Lung (tissue), 11 donors: ENCODE measurements at regions not wholly inside any gene's neighbourhood (a gene's known extent, or its start where the extent isn't known, plus 50 kb on each side); places are given as distances from the start of the nearest gene placed in this dataset.

Experiments
- ATAC-seq: fragments of 200-7000 bp; cut with Tn5 transposase; one replicate; pipeline ENCODE4 v1.9.1; 2020; ENCODE audit warnings: moderate number of reproducible peaks; ENCODE audit not compliant: insufficient read depth, low FRiP score
- DNase-seq, 3 donors: peaks; one replicate each; pipeline ENCODE4 v3.0.0-alpha.2; 2013 to 2017
- H3K27ac ChIP-seq, 2 donors: one replicate each; pipeline ENCODE4 v1.5.1; 2013; ENCODE audit warnings: mild to moderate bottlenecking in 2 of 2, moderate library complexity in 2 of 2, control low read depth in 1 of 2, inconsistent platforms in 1 of 2, low read depth in 1 of 2, low read length in 1 of 2
- H3K27me3 ChIP-seq, 3 donors: one replicate each; pipeline ENCODE4 v1.5.1; 2013; ENCODE audit warnings: low read length in 2 of 3; ENCODE audit not compliant: control insufficient read depth in 3 of 3, insufficient read depth in 3 of 3
- H3K36me3 ChIP-seq, 4 donors: one replicate each; pipeline ENCODE4 v1.5.1; 2013; ENCODE audit warnings: low read length in 4 of 4, mild to moderate bottlenecking in 1 of 4, moderate library complexity in 1 of 4; ENCODE audit not compliant: control insufficient read depth in 4 of 4, insufficient read depth in 4 of 4
- H3K4me1 ChIP-seq, 5 donors: one replicate each; pipeline ENCODE4 v1.5.1; 2013; ENCODE audit warnings: low read length in 5 of 5, mild to moderate bottlenecking in 2 of 5, moderate library complexity in 1 of 5; ENCODE audit not compliant: control insufficient read depth in 5 of 5, insufficient read depth in 5 of 5
- H3K4me3 ChIP-seq: one replicate; pipeline ENCODE4 v1.5.1; 2013; ENCODE audit warnings: mild to moderate bottlenecking, control low read depth, moderate library complexity
- H3K9ac ChIP-seq, 2 donors: one replicate each; pipeline ENCODE4 v1.5.1; 2013; ENCODE audit warnings: low read length in 2 of 2, control low read depth in 1 of 2; ENCODE audit not compliant: insufficient read depth in 1 of 2
- H3K9me3 ChIP-seq, 4 donors: one replicate each; pipeline ENCODE4 v1.5.1; 2013; ENCODE audit warnings: low read length in 3 of 4, mild to moderate bottlenecking in 1 of 4, moderate library complexity in 1 of 4; ENCODE audit not compliant: control insufficient read depth in 4 of 4, insufficient read depth in 3 of 4
- WGBS, 2 donors: extraction: QIAGEN DNeasy Blood & Tissue Kit; methylation state at CpG; one replicate each; pipeline ENCODE4 v1.1.7; 2013; 5-methylcytosine and 5-hydroxymethylcytosine counted together
- TF ChIP-seq, protein P1 (sequence below): IDR thresholded peaks from 2 replicates; pipeline ENCODE4 v1.5.1; 2012; ENCODE audit warnings: mild to moderate bottlenecking; ENCODE audit errors: control extremely low read depth, extremely low read depth
- donor health status: control.
- donor health status: control.
- donor health status: Bipolar disorder and iron deficiency.
- donor health status: healthy.
- donor health status: DM: yes; HTN: yes; CAD: no.

DNA sequence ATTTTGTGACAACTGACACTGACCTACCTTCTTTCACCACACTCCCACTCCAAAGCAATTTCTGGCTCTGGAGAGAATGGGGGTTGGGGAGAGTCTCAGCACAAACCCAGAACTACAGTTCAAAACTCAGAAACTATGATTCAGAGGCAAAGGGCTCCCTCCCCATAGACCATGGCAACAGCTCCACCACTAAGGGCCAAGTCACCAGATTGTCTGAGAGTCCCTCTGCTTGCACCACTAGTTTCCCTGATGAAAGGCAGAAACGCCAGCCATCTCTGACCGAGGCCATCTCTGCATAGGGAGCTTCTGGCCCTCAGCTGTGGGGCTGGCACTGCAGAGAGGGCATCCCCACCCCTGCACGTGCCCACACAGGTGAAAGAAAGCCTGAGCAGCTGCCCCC lies 112.4 kb upstream of the VSTM2B start:
- Histone ChIP-seq H3K9me3 (peaks cover 0 to 3% (median 1%) of the 10 kb centered on the region in 4 donors), H3K4me3 (no peak overlapping the region), H3K9ac (no peak overlapping the region), H3K27me3 (peaks cover 0 to 7% (median 0%) of the 10 kb centered on the region in 3 donors), H3K27ac (no peak overlapping the region), H3K36me3 (no peaks in the 10 kb centered on the region), H3K4me1 (peaks cover 0 to 19% (median 12%) of the 10 kb centered on the region in 5 donors)
- TF ChIP-seq, protein P1, sequence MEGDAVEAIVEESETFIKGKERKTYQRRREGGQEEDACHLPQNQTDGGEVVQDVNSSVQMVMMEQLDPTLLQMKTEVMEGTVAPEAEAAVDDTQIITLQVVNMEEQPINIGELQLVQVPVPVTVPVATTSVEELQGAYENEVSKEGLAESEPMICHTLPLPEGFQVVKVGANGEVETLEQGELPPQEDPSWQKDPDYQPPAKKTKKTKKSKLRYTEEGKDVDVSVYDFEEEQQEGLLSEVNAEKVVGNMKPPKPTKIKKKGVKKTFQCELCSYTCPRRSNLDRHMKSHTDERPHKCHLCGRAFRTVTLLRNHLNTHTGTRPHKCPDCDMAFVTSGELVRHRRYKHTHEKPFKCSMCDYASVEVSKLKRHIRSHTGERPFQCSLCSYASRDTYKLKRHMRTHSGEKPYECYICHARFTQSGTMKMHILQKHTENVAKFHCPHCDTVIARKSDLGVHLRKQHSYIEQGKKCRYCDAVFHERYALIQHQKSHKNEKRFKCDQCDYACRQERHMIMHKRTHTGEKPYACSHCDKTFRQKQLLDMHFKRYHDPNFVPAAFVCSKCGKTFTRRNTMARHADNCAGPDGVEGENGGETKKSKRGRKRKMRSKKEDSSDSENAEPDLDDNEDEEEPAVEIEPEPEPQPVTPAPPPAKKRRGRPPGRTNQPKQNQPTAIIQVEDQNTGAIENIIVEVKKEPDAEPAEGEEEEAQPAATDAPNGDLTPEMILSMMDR = no peak
- WGBS, 2 donors = 60 to 66% methylated on average over 3 of the region's 3 CpGs
- ATAC-seq = no peak
- no peak for DNase-seq

DNA sequence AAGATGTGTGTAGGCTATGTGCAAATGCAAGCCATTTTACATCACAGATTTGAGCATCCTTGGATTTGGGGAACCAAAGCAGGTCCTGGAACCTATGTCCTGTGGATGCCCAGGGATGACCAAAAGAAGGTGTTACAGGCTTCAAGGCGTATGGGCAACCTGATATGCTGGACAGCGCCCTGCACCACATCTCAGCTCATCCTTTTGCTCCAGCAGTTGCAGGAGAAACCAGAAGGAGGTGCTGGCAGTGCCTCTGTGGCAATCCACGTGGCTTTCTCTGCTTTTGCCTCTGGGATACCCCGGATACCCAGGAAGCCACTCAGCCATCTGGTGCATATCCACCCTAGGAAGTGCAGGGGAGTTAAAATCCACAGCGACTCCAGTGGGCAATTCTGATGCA lies 110.3 kb upstream of the VSTM2B start:
- H3K27me3 ChIP-seq = peaks cover 0 to 10% (median 0%) of the 10 kb centered on the region in 3 donors
- 41 to 48% methylated on average over 5 of the region's 5 CpGs for WGBS, 2 donors
- TF ChIP-seq, protein P1 = no peak
- peaks cover 0 to 5% (median 0%) of the 10 kb centered on the region in 4 donors for H3K9me3 ChIP-seq
- DNase-seq (no peak), ATAC-seq (no peak)
- H3K36me3 ChIP-seq = no peaks in the 10 kb centered on the region
- no peak overlapping the region for H3K9ac ChIP-seq
- H3K4me1 ChIP-seq = peaks cover 0 to 16% (median 12%) of the 10 kb centered on the region in 5 donors
- no peak overlapping the region for H3K27ac ChIP-seq
- H3K4me3 ChIP-seq = no peak overlapping the region

DNA sequence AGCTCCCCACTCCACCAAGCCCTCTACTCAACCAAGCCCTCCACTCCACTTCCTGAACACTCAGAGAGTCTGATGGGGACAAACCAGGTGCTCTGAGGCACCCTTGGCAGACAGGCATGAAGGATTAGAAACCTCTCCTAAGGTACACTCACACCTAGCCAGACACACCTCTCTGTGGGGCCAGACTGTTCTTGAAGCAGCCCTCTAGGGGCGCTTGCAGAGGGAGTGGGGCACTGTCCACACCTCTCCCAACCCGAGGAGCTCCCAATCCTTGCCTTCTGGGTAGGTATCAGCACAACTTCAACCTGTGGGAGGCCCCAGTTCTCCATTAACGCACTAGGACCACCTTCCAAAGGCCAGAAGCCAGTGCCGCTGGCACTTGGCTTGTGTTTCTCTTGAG lies 108.7 kb upstream of the VSTM2B start:
- Histone ChIP-seq H3K4me3 (no peak overlapping the region), H3K27me3 (peaks cover 0 to 6% (median 0%) of the 10 kb centered on the region in 3 donors), H3K9ac (no peak overlapping the region), H3K36me3 (no peaks in the 10 kb centered on the region), H3K4me1 (peaks cover 0 to 2% (median 1%) of the 10 kb centered on the region in 5 donors), H3K9me3 (peaks cover 0 to 5% (median 0%) of the 10 kb centered on the region in 4 donors), H3K27ac (no peak overlapping the region)
- ATAC-seq = no peak
- 67 to 68% methylated on average over 4 of the region's 4 CpGs for WGBS, 2 donors
- no peak for DNase-seq
- TF ChIP-seq, protein P1 = no peak

DNA sequence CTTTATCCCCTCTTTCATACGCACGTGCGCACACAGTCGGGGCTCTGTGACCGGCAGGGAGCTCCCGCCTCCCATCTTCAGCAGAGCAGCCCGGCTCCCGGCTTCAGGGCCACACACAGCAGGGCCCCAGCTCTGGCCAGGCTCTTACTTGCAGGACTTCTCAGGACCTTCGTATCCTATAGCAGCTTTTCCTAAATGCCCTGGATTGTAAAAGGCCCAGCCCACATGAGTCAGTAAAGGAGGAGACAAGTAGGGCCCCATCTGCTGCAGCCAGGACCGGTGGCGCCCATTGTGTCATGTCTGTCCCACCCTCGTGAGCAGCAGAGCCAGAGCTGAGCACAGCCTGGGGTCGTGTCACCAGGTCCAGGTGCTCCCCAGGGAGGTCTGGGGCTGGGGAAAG lies 107.6 kb upstream of the VSTM2B start:
- Histone ChIP-seq H3K9me3 (peaks cover 0 to 5% (median 0%) of the 10 kb centered on the region in 4 donors), H3K27ac (no peak overlapping the region), H3K27me3 (peaks cover 0 to 6% (median 0%) of the 10 kb centered on the region in 3 donors), H3K4me3 (no peak overlapping the region), H3K4me1 (peaks cover 0 to 11% (median 0%) of the 10 kb centered on the region in 5 donors), H3K36me3 (no peaks in the 10 kb centered on the region), H3K9ac (no peak overlapping the region)
- TF ChIP-seq, protein P1 = no peak
- DNase-seq = no peak
- no peak for ATAC-seq
- WGBS, 2 donors = 75 to 79% methylated on average over 13 of the region's 13 CpGs
